Central memory CD8-positive, alpha-beta T cell (primary cell): ENCODE measurements at regions not wholly inside any gene's neighbourhood (a gene's known extent, or its start where the extent isn't known, plus 50 kb on each side); places are given as distances from the start of the nearest gene placed in this dataset.

Experiments used
- ATAC-seq: fragments of 150-1000 bp; cut with Tn5 transposase; replicated peaks from 2 replicates; pipeline ENCODE4 v1.10.0; 2022; ENCODE audit warnings: mild to moderate bottlenecking, moderate FRiP score, moderate number of reproducible peaks; ENCODE audit not compliant: poor library complexity, severe bottlenecking; ENCODE audit errors: extremely low read depth
- DNase-seq, 2 donors: peaks; one replicate each; pipeline ENCODE4 v3.0.0; 2021; ENCODE audit warnings: low spot score in 2 of 2
- H3K27ac Mint-ChIP-seq: one replicate; pipeline ENCODE4 v1.8.0; 2022; ENCODE audit warnings: low read depth, mild to moderate bottlenecking, moderate library complexity, mixed read lengths
- H3K27me3 Mint-ChIP-seq: one replicate; pipeline ENCODE4 v1.8.0; 2022; ENCODE audit warnings: mixed read lengths
- H3K36me3 Mint-ChIP-seq: one replicate; pipeline ENCODE4 v1.8.0; 2022; ENCODE audit warnings: mild to moderate bottlenecking, moderate library complexity, mixed read lengths; ENCODE audit not compliant: insufficient read depth
- H3K4me1 Mint-ChIP-seq: one replicate; pipeline ENCODE4 v1.8.0; 2022; ENCODE audit warnings: mixed read lengths
- H3K4me3 Mint-ChIP-seq: one replicate; pipeline ENCODE4 v1.8.0; 2022; ENCODE audit warnings: mild to moderate bottlenecking, moderate library complexity, mixed read lengths
- H3K9me3 Mint-ChIP-seq: one replicate; pipeline ENCODE4 v1.8.0; 2022; ENCODE audit warnings: mixed read lengths

- Mint-ChIP-seq H3K27me3 (no peaks in the 10 kb centered on the region), H3K36me3 (no peaks in the 10 kb centered on the region), H3K9me3 (peaks cover 9% of the 10 kb centered on the region)
These were observed 141.9 kb upstream of the TECRL start for GRCh38 chr4:64551125-64551524.

GRCh38 chr4:64545593-64545992, 136.3 kb upstream of the TECRL start:
- no peak for ATAC-seq
- no peak overlapping the region for H3K4me3 Mint-ChIP-seq
- no peak for DNase-seq
- no peaks in the 10 kb centered on the region for H3K27me3 Mint-ChIP-seq
- H3K27ac Mint-ChIP-seq, result no peak overlapping the region
- no peaks in the 10 kb centered on the region for H3K4me1 Mint-ChIP-seq
- no peaks in the 10 kb centered on the region for H3K36me3 Mint-ChIP-seq
- no peaks in the 10 kb centered on the region for H3K9me3 Mint-ChIP-seq

More at GRCh38 chr4:64551125-64551524, 141.9 kb upstream of the TECRL start:
- Mint-ChIP-seq H3K27ac (no peak overlapping the region), H3K4me3 (no peak overlapping the region), H3K4me1 (no peaks in the 10 kb centered on the region)
- no peak for DNase-seq
- no peak for ATAC-seq

- Mint-ChIP-seq H3K27ac (no peak overlapping the region), H3K27me3 (no peaks in the 10 kb centered on the region), H3K36me3 (no peaks in the 10 kb centered on the region), H3K4me1 (no peaks in the 10 kb centered on the region), H3K4me3 (no peak overlapping the region), H3K9me3 (peaks cover 10% of the 10 kb centered on the region)
- peak; percentile 28 for ATAC-seq
- DNase-seq, result no peak
These were observed 130.1 kb upstream of the TECRL start for GRCh38 chr4:64539234-64539849.

GRCh38 chr4:64538219-64538618, 129.0 kb upstream of the TECRL start:
- H3K4me3 Mint-ChIP-seq, result no peak overlapping the region
- no peaks in the 10 kb centered on the region for H3K4me1 Mint-ChIP-seq
- ATAC-seq, result no peak
- no peak overlapping the region for H3K27ac Mint-ChIP-seq
- H3K27me3 Mint-ChIP-seq, result no peaks in the 10 kb centered on the region
- H3K36me3 Mint-ChIP-seq, result no peaks in the 10 kb centered on the region
- no peak for DNase-seq
- peaks cover 16% of the 10 kb centered on the region for H3K9me3 Mint-ChIP-seq

- no peaks in the 10 kb centered on the region for H3K4me1 Mint-ChIP-seq
- no peak for ATAC-seq
- H3K27me3 Mint-ChIP-seq, result no peaks in the 10 kb centered on the region
- DNase-seq, result no peak
- peaks cover 26% of the 10 kb centered on the region for H3K9me3 Mint-ChIP-seq
- no peak overlapping the region for H3K4me3 Mint-ChIP-seq
- no peaks in the 10 kb centered on the region for H3K36me3 Mint-ChIP-seq
- H3K27ac Mint-ChIP-seq, result no peak overlapping the region
These were observed 124.4 kb upstream of the TECRL start for GRCh38 chr4:64533637-64534036.

GRCh38 chr4:64533159-64533558, 123.9 kb upstream of the TECRL start:
- Mint-ChIP-seq H3K27ac (no peak overlapping the region), H3K27me3 (no peaks in the 10 kb centered on the region), H3K4me3 (no peak overlapping the region), H3K36me3 (no peaks in the 10 kb centered on the region), H3K9me3 (peaks cover 26% of the 10 kb centered on the region), H3K4me1 (no peaks in the 10 kb centered on the region)
- ATAC-seq, result no peak
- DNase-seq, result no peak

- Mint-ChIP-seq H3K27ac (no peak overlapping the region), H3K27me3 (no peaks in the 10 kb centered on the region), H3K36me3 (no peaks in the 10 kb centered on the region), H3K4me3 (no peak overlapping the region), H3K9me3 (peaks cover 11% of the 10 kb centered on the region), H3K4me1 (no peaks in the 10 kb centered on the region)
- no peak for DNase-seq
- ATAC-seq, result no peak
These were observed 111.2 kb upstream of the TECRL start for GRCh38 chr4:64520421-64520820.

GRCh38 chr4:64518600-64518999, 109.3 kb upstream of the TECRL start:
- Mint-ChIP-seq H3K4me3 (no peak overlapping the region), H3K27ac (no peak overlapping the region), H3K4me1 (no peaks in the 10 kb centered on the region), H3K9me3 (peaks cover 11% of the 10 kb centered on the region), H3K27me3 (no peaks in the 10 kb centered on the region), H3K36me3 (no peaks in the 10 kb centered on the region)
- ATAC-seq (no peak), DNase-seq (no peak)

- Mint-ChIP-seq H3K4me1 (no peaks in the 10 kb centered on the region), H3K27me3 (no peaks in the 10 kb centered on the region), H3K27ac (no peak overlapping the region), H3K9me3 (peaks cover 9% of the 10 kb centered on the region), H3K36me3 (no peaks in the 10 kb centered on the region), H3K4me3 (no peak overlapping the region)
- ATAC-seq (no peak), DNase-seq (no peak)
These were observed 106.9 kb upstream of the TECRL start for GRCh38 chr4:64516176-64516575.

- Mint-ChIP-seq H3K27me3 (no peaks in the 10 kb centered on the region), H3K27ac (no peak overlapping the region), H3K9me3 (peaks cover 19% of the 10 kb centered on the region), H3K36me3 (no peaks in the 10 kb centered on the region), H3K4me3 (no peak overlapping the region), H3K4me1 (no peaks in the 10 kb centered on the region)
- DNase-seq, result no peak
- no peak for ATAC-seq
These were observed 98.8 kb upstream of the TECRL start for GRCh38 chr4:64508089-64508488.

- H3K9me3 Mint-ChIP-seq, result peaks cover 5% of the 10 kb centered on the region
- H3K4me1 Mint-ChIP-seq, result no peaks in the 10 kb centered on the region
- H3K27me3 Mint-ChIP-seq, result no peaks in the 10 kb centered on the region
These were observed 94.9 kb upstream of the TECRL start for GRCh38 chr4:64503945-64504675.

GRCh38 chr4:64503416-64503815, 94.2 kb upstream of the TECRL start:
- Mint-ChIP-seq H3K27me3 (no peaks in the 10 kb centered on the region), H3K9me3 (peaks cover 5% of the 10 kb centered on the region), H3K4me3 (no peak overlapping the region), H3K27ac (no peak overlapping the region), H3K4me1 (no peaks in the 10 kb centered on the region), H3K36me3 (no peaks in the 10 kb centered on the region)
- ATAC-seq (no peak), DNase-seq (no peak)

More at GRCh38 chr4:64503945-64504675, 94.9 kb upstream of the TECRL start:
- DNase-seq (no peak), ATAC-seq (no peak)
- H3K4me3 Mint-ChIP-seq, result no peak overlapping the region
- H3K27ac Mint-ChIP-seq, result no peak overlapping the region
- H3K36me3 Mint-ChIP-seq, result no peaks in the 10 kb centered on the region

GRCh38 chr4:64497491-64497890, 88.2 kb upstream of the TECRL start:
- H3K4me1 Mint-ChIP-seq, result no peaks in the 10 kb centered on the region
- ATAC-seq (no peak), DNase-seq (no peak)
- no peaks in the 10 kb centered on the region for H3K36me3 Mint-ChIP-seq
- no peak overlapping the region for H3K27ac Mint-ChIP-seq
- no peaks in the 10 kb centered on the region for H3K27me3 Mint-ChIP-seq
- peaks cover 16% of the 10 kb centered on the region for H3K9me3 Mint-ChIP-seq
- H3K4me3 Mint-ChIP-seq, result no peak overlapping the region
